HL-60 (cell line): ENCODE measurements at regions not wholly inside any gene's neighbourhood (a gene's known extent, or its start where the extent isn't known, plus 50 kb on each side); places are given as distances from the start of the nearest gene placed in this dataset.
"Not testable (repeated sequence)": the region's sequence is repeated elsewhere in the genome, so short reads cannot be mapped to it uniquely, and the experiment has no call there.

Source experiments
- GABPA ChIP-seq: IDR thresholded peaks from 2 replicates; pipeline ENCODE4 v1.6.1; 2012; ENCODE audit warnings: low read depth
- POLR2AphosphoS5 ChIP-seq: IDR thresholded peaks from 2 replicates; pipeline ENCODE4 v1.6.1; 2012; ENCODE audit warnings: low read depth
- REST ChIP-seq: IDR thresholded peaks from 2 replicates; pipeline ENCODE4 v1.6.1; 2012; ENCODE audit warnings: low read depth; ENCODE audit not compliant: insufficient replicate concordance
- SPI1 ChIP-seq: IDR thresholded peaks from 2 replicates; pipeline ENCODE4 v1.6.1; 2012; ENCODE audit warnings: low read depth, mild to moderate bottlenecking, borderline replicate concordance
- TF ChIP-seq, protein P1 (sequence below): IDR thresholded peaks from one replicate; pipeline ENCODE4 v1.5.1; 2011; ENCODE audit warnings: low read length, control low read depth, inconsistent platforms; ENCODE audit not compliant: insufficient read depth

DNA sequence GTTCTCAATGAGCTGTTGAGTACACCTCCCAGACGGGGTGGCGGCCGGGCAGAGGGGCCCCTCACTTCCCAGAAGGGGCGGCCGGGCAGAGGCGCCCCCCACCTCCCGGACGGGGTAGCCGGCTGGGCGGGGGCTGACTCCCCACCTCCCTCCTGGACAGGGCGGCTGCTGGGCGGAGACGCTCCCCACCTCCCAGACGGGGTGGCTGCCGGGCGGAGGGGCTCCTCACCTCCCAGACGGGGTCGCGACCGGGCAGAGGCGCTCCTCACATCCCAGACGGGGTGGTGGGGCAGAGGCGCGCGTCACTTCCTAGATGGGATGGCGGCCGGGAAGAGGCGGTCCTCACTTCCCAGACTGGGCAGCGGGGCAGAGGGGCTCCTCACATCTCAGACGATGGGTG is 86.5 kb upstream of the STOX2 start:
- not testable (repeated sequence) for TF ChIP-seq REST, POLR2AphosphoS5, GABPA, SPI1
- TF ChIP-seq, protein P1, sequence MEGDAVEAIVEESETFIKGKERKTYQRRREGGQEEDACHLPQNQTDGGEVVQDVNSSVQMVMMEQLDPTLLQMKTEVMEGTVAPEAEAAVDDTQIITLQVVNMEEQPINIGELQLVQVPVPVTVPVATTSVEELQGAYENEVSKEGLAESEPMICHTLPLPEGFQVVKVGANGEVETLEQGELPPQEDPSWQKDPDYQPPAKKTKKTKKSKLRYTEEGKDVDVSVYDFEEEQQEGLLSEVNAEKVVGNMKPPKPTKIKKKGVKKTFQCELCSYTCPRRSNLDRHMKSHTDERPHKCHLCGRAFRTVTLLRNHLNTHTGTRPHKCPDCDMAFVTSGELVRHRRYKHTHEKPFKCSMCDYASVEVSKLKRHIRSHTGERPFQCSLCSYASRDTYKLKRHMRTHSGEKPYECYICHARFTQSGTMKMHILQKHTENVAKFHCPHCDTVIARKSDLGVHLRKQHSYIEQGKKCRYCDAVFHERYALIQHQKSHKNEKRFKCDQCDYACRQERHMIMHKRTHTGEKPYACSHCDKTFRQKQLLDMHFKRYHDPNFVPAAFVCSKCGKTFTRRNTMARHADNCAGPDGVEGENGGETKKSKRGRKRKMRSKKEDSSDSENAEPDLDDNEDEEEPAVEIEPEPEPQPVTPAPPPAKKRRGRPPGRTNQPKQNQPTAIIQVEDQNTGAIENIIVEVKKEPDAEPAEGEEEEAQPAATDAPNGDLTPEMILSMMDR = not testable (repeated sequence)
